ENCODE measurements at regions not wholly inside any gene's neighbourhood (a gene's known extent, or its start where the extent isn't known, plus 50 kb on each side); places are given as distances from the start of the nearest gene placed in this dataset.

- TF ChIP-seq, protein P1, sequence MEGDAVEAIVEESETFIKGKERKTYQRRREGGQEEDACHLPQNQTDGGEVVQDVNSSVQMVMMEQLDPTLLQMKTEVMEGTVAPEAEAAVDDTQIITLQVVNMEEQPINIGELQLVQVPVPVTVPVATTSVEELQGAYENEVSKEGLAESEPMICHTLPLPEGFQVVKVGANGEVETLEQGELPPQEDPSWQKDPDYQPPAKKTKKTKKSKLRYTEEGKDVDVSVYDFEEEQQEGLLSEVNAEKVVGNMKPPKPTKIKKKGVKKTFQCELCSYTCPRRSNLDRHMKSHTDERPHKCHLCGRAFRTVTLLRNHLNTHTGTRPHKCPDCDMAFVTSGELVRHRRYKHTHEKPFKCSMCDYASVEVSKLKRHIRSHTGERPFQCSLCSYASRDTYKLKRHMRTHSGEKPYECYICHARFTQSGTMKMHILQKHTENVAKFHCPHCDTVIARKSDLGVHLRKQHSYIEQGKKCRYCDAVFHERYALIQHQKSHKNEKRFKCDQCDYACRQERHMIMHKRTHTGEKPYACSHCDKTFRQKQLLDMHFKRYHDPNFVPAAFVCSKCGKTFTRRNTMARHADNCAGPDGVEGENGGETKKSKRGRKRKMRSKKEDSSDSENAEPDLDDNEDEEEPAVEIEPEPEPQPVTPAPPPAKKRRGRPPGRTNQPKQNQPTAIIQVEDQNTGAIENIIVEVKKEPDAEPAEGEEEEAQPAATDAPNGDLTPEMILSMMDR (IDR thresholded peaks at IDR 0.05; ENCODE audit: low read depth, low read length) = no peak
- Histone ChIP-seq H3K27ac (no peak overlapping the region), H3K36me3 (no peaks in the 10 kb centered on the region), H3K27me3 (ENCODE audit: insufficient read depth, low read depth, severe bottlenecking) (no peaks in the 10 kb centered on the region), H3K4me3 (ENCODE audit: low read depth, low read length) (no peak overlapping the region), H3K9me3 (ENCODE audit: severe bottlenecking) (no peaks in the 10 kb centered on the region)
- no peak for DNase-seq
Observed at GRCh38 chr14:47949006-47949405, 273.6 kb upstream of the MDGA2 start.

- Histone ChIP-seq H3K4me3 (ENCODE audit: low read depth, low read length) (no peak overlapping the region), H3K27ac (no peak overlapping the region), H3K27me3 (ENCODE audit: insufficient read depth, low read depth, severe bottlenecking) (no peaks in the 10 kb centered on the region), H3K36me3 (no peaks in the 10 kb centered on the region), H3K9me3 (ENCODE audit: severe bottlenecking) (no peaks in the 10 kb centered on the region)
- TF ChIP-seq, protein P1 (IDR thresholded peaks at IDR 0.05; ENCODE audit: low read depth, low read length) = no peak
- no peak for DNase-seq
Observed at GRCh38 chr14:47935332-47935731, 259.9 kb upstream of the MDGA2 start.

GRCh38 chr14:47929334-47929733, 253.9 kb upstream of the MDGA2 start:
- TF ChIP-seq, protein P1 (IDR thresholded peaks at IDR 0.05; ENCODE audit: low read depth, low read length) = no peak
- no peak overlapping the region for H3K27ac ChIP-seq
- H3K9me3 ChIP-seq (ENCODE audit: severe bottlenecking) = no peaks in the 10 kb centered on the region
- no peaks in the 10 kb centered on the region for H3K36me3 ChIP-seq
- no peak overlapping the region for H3K4me3 ChIP-seq (ENCODE audit: low read depth, low read length)
- no peak for DNase-seq
- no peaks in the 10 kb centered on the region for H3K27me3 ChIP-seq (ENCODE audit: insufficient read depth, low read depth, severe bottlenecking)

GRCh38 chr14:47921133-47921532, 245.7 kb upstream of the MDGA2 start:
- no peaks in the 10 kb centered on the region for H3K36me3 ChIP-seq
- TF ChIP-seq, protein P1 (IDR thresholded peaks at IDR 0.05; ENCODE audit: low read depth, low read length) = no peak
- no peaks in the 10 kb centered on the region for H3K9me3 ChIP-seq (ENCODE audit: severe bottlenecking)
- H3K27ac ChIP-seq = no peak overlapping the region
- no peak for DNase-seq
- H3K4me3 ChIP-seq (ENCODE audit: low read depth, low read length) = no peak overlapping the region
- no peaks in the 10 kb centered on the region for H3K27me3 ChIP-seq (ENCODE audit: insufficient read depth, low read depth, severe bottlenecking)

DNA sequence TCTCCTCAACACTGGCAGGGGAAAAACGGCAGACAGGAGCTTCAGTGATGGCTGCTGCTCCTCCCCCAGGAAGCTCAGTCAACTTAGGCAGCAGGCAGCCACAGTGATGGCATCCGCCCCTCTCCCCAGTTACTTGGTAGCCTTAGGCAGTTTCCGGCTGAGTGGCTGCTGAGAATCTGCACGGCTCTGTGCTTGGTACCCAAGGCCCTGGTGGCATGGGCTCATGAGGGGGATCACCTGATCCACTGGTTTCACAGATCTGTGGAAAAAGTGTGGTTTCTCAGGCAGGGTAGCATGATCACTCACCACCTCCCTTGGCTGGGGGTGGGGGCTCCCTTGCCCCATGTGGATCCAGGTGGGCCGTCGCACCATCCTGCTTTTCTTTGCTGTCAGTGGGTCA, 244.6 kb upstream of the MDGA2 start:
- Histone ChIP-seq H3K36me3 (no peaks in the 10 kb centered on the region), H3K9me3 (ENCODE audit: severe bottlenecking) (no peaks in the 10 kb centered on the region), H3K4me3 (ENCODE audit: low read depth, low read length) (no peak overlapping the region), H3K27me3 (ENCODE audit: insufficient read depth, low read depth, severe bottlenecking) (no peaks in the 10 kb centered on the region), H3K27ac (no peak overlapping the region)
- TF ChIP-seq, protein P1 (IDR thresholded peaks at IDR 0.05; ENCODE audit: low read depth, low read length) = no peak
- DNase-seq = no peak

DNA sequence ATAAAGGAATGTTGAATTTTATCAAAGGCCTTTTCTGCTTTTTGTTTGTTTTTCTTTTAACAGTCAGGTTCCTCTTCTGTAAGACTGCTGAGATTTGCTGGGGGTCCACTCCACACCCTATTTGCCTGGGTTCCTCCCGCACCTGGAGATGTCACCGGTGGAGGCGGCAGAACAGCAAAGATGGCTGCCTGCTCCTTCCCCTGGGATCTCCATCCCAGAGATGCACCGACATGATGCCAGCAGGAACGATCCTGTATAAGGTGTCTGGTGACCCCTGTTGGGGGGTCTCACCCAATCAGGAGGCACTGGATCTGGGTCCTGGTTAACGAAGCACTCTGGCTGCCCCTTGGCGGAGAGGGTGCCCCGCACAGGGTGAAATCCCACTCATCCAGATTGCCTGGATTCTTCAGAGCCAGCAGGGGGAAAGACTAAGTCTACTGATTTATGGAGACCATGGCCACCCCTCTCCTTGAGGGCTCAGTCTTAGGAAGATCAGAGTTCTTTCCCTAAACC, 244.0 kb upstream of the MDGA2 start:
- Histone ChIP-seq H3K27ac (no peak overlapping the region), H3K36me3 (no peaks in the 10 kb centered on the region), H3K4me3 (ENCODE audit: low read depth, low read length) (no peak overlapping the region), H3K9me3 (ENCODE audit: severe bottlenecking) (no peaks in the 10 kb centered on the region), H3K27me3 (ENCODE audit: insufficient read depth, low read depth, severe bottlenecking) (no peaks in the 10 kb centered on the region)
- no peak for DNase-seq
- TF ChIP-seq, protein P1 (IDR thresholded peaks at IDR 0.05; ENCODE audit: low read depth, low read length) = no peak
